Astrocyte (in vitro differentiated cells and primary cell): ENCODE measurements at regions not wholly inside any gene's neighbourhood (a gene's known extent, or its start where the extent isn't known, plus 50 kb on each side); places are given as distances from the start of the nearest gene placed in this dataset.
A peak's percentile ranks its signal among the peaks of the same experiment; 100 is the strongest.

Experiments used
- EZH2 ChIP-seq: IDR thresholded peaks from 2 replicates; pipeline ENCODE4 v1.6.1; 2012; ENCODE audit warnings: mild to moderate bottlenecking, low read length, inconsistent platforms; ENCODE audit not compliant: insufficient read depth
- TF ChIP-seq, protein P1 (sequence below): IDR thresholded peaks from 2 replicates; pipeline ENCODE4 v1.5.1; 2011; ENCODE audit warnings: low read depth, mild to moderate bottlenecking, inconsistent platforms, low read length, moderate library complexity; ENCODE audit not compliant: insufficient read depth

DNA sequence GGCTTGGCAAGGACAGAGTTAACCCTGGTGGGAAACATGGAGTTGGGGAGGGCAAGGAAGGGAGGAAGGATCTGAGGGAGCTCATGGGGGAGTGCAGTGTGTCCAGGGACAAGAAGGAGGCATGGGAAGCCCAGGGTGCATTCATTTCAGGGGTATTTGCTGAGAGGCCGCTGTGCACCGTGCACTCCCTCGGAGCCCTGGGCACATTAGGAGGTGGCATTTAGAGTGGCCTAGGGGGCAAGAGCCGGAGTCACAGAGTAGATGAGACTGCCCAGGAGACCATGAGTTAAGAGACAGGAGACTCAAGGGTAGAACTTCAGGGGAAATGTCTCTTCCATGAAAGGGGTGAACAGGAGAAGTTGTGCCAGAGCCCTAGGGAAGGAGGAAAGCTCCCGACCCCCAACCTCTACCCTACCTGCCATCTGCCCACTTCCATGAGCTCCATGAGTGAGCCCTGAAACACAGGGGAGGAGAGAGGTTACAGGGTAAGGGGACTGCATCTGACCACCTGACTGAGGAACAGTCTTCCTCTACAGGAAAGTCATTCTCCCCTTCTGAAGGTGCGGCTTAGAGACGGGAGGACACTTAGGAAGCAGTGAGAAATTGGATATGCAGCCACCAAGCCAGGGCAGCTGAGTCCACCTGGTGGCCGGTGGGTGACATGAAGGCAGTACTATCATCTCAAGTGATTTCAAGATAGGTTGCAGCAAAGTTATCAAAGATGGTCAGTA lies 58.5 kb upstream of the COPS8 start:
- TF ChIP-seq, protein P1, sequence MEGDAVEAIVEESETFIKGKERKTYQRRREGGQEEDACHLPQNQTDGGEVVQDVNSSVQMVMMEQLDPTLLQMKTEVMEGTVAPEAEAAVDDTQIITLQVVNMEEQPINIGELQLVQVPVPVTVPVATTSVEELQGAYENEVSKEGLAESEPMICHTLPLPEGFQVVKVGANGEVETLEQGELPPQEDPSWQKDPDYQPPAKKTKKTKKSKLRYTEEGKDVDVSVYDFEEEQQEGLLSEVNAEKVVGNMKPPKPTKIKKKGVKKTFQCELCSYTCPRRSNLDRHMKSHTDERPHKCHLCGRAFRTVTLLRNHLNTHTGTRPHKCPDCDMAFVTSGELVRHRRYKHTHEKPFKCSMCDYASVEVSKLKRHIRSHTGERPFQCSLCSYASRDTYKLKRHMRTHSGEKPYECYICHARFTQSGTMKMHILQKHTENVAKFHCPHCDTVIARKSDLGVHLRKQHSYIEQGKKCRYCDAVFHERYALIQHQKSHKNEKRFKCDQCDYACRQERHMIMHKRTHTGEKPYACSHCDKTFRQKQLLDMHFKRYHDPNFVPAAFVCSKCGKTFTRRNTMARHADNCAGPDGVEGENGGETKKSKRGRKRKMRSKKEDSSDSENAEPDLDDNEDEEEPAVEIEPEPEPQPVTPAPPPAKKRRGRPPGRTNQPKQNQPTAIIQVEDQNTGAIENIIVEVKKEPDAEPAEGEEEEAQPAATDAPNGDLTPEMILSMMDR: peak; percentile 93
- no peak for TF ChIP-seq EZH2
